GM19467 (cell line): ENCODE measurements at regions not wholly inside any gene's neighbourhood (a gene's known extent, or its start where the extent isn't known, plus 50 kb on each side); places are given as distances from the start of the nearest gene placed in this dataset.

ENCODE experiments used
- ATAC-seq: cut with Tn5 transposase; IDR thresholded peaks from one replicate; pipeline ENCODE4 v1.9.1; 2021; ENCODE audit warnings: mild to moderate bottlenecking, moderate library complexity; ENCODE audit not compliant: unreplicated experiment

DNA sequence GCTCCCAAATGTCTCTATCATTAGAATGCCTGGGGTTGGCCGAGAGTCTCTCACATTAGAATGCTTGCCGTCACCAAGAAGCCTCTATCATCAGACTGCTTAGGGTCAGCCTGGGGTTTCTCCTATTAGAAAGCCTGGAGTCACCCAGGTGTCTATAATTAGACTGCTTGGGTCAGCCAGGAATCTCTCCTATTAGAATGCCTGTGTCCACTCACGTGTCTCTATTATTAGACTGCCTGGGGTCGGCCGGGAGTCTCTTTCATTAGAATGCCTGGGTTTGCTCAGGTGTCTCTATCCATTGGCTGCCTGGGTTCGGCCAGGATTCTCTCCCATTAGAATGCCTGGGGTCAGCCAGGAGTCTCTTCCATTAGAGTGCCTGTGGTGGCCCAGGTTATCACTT, 1453.1 kb downstream of the UQCRFS1 start:
- ATAC-seq = no peak

DNA sequence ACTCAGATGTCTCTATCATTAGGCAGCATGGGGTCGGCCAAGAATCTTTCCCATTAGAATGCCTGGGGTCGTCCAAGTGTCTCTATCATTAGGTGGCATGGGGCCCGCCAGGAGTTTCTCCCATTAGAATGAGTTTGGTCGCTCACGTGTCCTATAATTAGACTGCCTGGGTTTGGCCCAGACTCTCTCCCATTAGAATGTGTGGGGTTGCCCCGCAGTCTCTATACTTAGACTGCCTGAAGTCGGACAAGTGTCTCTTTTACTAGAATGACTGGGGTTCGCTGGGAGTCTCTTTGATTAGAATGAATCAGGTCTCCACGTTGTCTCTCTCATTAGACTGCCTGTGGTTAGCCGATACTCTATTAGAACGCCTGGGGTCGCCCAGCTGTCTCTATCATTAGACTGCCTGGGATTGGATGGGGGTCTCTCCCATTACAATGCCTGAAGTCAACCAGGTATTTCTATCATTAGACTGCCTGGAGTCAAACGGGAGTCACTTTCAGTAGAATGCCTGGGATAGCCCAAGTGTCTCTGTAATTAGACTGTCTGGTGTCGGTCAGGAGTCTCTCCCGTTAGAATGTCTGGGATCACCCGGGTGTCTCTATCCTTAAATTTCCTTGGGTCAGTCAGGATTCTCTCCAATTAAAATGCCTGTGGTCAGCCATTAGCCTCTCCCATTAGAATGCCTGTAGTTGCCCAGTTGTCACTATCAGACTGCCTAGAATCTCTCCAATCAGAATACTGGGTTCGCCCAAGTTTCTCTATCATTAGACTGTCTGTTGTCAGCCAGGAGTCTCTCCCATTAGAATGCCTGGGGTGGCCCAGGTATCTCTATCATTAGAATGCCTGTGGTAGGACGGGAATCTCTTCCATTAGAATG, 1454.1 kb downstream of the UQCRFS1 start:
- ATAC-seq = no peak

DNA sequence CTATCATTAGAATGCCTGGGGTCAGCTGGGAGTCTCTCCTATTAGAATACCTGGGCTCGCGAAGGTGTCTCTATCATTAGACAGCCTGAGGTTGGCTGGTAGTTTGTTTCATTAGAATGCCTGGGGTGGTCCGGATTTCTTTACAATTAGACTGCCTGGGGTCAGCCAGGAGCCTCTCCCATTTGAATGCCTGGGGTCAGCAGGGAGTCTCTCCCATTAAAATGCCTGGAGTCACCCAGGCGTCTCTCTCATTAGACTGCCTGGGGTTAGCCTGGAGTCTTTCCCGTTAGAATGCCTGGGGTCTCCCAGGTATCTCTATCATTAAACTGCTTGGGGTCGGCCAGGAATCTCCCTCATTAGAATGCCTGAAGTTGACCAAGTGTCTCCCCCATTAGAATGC, 1458.3 kb downstream of the UQCRFS1 start:
- no peak for ATAC-seq

DNA sequence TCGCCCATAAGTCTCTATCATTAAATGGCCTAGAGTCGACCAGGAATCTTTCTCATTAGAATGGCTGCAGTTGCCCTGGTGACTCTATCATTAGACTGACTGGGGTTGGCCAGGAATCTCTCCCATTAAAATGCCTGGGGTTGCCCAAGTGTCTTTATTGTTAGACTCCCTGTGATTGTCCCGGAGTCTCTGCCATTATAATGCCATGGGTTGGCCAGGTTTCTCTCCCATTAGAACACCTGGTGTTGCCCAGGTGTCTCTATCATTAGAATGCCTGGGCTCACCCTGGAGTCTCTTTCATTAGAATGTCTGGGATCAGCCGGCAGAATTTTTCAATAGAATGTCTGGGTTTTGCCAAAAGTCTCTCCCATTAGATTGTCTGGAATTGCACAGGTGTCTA, 1459.3 kb downstream of the UQCRFS1 start:
- ATAC-seq = no peak

DNA sequence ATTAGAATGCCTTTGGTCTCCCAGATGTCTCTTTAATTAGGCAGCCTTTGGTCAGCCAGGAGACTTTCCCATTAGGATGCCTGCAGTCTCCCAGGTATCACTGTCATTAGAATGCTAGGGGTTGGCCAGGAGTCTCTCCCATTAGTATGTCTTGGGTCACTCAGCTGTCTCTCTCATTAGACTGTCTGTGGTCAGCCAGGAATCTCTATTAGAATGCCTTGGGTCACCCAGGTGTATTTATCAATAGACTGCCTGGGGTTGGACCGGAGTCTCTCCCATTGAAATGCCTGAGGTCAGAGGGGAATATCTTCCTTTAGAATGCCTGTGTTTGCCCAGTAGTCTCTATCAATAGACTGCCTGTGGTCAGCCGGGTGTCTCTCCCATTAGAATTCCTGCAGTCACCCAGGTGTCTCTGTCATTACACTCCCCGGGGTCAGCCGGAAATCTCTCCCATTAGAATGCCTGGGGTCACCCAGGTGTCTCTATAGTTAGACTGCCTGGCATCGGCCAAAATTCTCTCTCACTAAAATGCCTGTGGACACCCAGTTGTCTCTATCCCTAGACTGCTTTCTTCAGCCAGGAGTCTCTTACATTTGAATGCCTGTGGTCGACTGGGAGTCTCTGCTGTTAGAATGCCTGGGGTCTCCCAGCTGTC, 1460.3 kb downstream of the UQCRFS1 start:
- ATAC-seq = no peak

DNA sequence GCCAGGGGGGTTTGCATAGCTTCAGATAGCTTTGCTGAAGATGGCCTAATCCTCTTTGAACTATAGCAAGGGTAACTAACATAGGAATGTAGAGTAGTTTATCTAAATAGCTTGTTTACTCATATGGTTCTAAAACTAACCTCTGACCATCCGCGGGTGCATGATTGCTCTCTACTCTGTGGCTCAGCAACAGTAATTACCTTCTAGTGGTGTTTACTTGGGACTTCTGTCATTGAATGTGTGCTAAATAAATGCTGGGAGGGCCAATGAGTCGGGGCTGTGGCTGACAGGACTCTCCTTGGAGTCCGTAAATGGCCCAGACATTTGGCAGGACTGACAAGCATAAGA, 1461.9 kb downstream of the UQCRFS1 start:
- ATAC-seq = no peak

DNA sequence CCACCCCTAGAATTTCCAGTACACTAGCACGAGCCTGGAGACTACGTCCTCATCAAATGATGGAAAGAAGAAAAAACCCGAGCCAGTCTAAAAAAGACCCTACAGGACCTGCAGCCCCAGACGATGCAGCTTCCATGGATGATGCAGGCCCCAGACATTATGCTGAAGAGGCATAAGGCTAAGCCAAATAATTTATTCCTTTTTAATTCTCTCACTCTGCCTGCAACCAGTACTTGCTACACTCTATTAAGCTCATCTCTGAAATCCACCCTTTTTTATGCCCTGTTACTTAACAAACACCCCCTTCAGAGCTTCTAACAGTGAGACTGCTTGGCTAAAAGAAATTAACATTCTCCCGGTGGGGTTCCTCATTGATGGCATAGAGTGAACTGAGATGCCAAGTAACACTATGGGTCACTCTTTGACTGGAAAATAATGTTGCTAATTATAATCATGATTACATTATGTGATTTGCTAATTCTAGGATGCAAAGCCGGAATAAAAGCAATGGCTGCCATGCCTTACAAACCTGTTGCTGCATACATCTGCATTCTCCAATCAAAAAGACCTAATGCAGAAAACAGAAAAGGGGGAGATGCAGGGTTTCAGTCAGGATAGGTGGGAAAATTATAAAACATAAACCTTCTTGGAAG, 1462.4 kb downstream of the UQCRFS1 start:
- no peak for ATAC-seq

DNA sequence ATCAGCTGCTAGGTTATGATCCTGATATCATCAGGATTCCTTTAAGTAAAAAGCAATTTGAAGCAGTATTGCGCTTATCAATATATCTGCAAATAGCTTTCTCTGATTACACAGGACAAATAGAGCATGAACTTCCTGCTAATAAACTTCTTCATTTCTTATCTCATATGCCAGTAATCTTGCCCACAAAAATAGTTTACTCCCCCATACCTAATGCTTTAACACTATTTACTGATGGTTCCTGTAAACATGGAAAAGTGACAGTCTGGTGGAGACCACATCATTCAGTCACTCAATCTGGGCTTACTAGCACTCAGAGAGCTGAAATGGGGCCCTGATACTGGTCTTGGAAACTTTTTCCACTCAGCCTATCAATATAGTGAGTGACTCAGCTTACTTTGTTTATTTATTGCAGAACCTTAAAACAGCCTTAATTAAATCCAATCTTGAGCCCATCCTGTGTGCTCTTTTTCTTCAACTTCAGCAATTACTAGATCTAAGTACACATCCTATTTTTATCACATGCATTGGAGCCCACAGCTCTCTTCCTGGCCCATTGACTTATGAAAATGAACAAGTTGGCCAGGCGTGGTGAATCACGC, 1464.3 kb downstream of the UQCRFS1 start:
- ATAC-seq = no peak

DNA sequence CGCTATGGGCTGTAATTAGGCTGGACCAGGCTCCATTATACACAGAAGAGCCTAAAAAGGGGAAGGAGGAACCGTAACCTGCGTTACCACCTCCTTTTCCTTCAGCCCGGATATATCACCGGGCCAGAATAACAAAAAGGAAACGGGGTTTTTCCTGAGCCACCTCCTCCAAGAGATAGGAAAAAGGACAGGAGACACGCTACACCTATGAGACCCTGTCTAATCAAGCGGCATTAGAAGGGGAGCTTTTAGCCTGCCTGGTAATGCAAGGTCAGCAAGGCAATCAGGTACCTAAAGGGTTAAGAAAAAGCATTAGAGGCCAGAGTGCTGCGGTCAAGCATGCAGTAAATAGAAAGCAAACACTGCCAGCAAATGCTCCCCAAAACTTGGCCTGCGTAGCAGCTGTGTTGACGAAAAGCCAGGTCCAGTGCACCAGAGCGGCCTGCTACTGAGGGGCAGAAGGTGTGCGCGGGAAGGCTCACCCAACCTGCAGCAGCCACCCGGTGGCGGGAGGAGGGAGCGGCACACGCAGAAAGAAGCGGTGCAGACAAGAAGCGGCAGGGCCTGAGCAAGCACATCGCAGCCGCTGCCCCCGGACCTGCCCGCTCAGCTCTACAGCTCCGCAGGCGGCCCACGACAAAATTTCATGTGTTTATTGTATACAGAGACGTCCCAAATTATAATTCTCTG, 1466.1 kb downstream of the UQCRFS1 start:
- no peak for ATAC-seq

DNA sequence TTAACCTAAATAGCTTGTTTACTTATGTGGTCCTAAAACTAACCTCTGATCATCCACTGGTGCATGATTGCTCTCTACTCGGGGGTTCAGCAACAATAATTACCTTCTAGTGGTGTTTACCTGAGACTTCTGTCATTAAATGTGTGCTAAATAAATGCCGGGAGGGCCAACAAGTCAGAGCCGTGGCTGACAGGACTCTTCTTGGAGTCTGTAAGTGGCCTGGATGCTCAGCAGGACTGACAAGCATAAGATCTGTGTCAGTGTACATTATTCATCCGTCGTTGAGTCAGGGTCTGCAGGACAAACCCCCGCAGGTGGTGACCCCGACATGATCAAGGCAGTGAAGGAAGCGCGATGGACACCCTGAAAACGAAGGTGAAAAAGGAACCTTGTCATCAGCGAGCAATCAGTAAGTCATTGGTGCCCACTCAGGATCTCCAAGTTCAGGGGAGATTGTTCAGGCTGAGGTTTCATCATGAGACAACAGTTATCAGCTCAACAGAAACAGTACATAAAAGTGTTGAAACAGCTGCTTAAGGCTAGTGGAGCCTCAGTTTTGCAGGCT, 1466.9 kb downstream of the UQCRFS1 start:
- no peak for ATAC-seq

DNA sequence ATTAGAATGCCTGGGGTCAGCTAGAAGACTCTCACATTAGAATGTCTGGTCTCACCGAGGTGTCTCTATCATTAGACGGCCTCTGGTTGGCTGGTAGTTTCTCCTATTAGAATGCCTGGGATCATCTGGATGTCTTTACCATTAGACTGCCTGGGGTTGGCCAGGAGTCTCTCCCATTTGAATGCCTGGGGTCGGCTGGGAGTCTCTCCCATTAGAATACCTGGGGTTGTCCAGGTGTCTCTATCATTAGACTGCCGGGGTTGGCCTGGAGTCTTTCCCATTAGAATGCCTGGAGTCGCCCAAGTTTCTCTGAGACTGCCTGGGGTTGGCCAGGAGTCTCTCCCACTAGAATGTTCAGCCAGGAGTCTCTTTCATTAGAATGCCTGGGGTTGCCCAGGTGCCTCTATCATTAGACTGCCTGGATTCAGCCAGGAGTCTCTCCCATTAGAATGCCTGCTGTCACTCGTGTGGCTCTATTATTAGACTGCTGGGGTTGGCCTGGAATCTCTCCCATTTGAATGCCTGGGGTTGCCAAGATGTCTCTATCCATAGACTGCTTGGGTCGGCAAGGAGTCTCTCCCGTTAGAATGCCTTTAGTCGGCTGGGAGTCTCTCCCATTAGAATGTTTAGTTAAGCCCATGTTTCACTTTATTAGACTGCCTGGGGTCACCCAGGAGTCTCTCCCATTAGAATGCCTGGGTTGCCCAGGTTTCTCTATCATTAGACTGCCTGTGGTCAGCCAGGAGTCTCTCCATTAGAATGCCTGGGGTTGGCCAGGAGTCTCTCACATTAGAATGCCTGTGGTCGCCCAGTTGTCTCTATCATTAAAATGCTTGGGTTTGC, 1467.8 kb downstream of the UQCRFS1 start:
- no peak for ATAC-seq

DNA sequence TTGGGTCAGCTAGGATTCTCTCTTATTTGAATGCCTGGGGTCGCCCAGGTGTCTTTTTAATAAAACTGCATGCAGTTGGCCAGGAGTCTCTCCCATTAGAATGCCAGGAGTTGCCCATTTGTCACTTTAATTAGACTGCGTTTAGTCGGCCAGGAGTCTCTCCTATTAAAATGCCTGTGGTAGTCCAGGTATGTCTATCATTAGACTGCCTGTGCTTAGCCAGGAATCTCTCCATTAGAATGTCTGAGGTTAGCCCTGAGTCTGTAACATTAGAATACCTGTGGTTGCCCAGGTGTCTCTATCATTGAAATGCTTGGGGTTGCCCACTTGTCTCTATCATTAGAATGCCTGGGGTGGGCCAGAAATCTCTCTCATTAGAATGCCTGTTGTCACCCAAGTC, 1470.9 kb downstream of the UQCRFS1 start:
- no peak for ATAC-seq

DNA sequence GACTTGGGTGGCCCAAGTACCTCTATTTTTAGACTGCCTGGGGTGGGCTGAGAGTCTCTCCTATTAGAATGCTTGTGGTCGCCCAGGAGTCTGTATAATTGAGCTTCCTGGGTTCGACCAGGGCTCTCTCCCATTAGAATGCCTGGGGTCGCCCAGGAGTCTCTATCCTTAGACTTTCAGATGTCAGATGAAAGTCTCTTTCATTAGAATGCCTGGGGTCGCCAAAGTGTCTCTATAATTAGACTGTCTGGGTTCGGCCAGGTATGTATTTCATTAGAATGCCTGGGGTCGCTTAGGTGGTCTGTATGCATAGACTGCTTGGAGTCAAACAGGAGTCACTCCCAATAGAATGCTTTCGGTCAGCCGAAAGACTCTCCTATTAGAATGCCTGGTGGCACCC, 1471.7 kb downstream of the UQCRFS1 start:
- ATAC-seq = no peak

DNA sequence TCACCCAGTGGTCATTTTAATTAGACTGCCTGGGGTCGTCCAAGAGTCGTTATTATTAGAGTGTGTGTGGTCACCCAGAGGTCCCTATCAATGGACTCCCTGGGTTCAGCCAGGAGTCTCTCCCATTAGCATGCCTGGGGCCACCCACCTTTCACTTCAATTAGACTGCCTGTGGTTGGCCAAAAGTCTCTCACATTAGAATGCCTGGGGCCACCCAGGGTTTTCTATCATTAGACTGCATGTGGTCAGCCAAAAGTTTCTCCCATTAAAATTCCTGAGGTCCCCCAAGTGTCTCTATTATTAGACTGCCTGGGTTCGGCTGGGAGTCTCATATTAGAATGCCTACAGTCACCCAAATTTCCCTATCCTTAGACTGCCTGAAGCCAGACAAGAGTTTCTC, 1472.6 kb downstream of the UQCRFS1 start:
- no peak for ATAC-seq

DNA sequence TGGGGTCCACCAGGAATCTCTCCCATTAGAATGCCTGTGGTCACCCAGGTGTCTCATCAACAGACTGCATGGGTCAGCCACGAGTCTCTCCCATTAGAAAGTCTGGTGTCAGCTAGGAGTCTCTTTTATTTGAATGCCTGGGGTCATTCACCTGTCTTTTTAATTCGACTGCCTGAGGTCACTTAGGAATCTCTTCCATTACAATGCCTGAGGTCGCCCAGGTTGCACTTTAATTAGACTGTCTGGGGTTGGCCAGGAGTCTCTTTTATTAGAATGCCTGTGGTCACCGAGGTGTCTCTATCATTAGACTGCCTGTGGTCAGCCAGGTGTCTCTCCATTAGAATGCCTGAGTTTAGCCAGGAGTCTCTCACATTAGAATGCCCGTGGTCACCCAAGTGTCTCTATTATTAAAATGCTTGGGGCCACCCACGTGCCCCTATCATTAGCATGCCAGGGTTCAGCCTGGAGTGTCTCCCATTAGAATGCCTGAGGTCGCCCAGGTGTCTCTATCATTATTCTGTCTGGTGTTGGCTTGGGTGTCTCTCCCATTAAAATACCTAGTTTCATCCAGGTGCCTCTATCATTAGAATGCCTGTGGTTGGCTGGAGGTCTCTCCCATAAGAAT, 1474.3 kb downstream of the UQCRFS1 start:
- no peak for ATAC-seq

DNA sequence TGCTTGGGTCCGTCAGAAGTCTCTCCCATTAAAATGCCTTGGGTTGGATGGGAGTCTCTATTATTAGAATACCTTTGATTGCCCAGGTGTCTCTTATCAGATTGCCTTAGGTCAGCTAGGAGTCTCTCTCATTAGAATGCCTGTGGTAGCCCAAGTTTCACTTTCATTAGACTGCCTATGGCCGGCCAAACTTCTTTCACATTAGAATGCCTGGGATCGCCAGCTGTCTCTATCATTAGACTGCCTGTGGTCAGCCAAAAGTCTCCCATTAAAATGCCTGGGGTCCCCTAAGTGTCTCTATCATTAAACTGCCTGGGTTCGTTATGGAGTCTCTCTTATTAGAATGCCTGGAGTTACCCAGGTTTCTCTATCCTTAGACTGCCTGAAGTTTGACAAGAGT, 1476.7 kb downstream of the UQCRFS1 start:
- ATAC-seq = no peak

DNA sequence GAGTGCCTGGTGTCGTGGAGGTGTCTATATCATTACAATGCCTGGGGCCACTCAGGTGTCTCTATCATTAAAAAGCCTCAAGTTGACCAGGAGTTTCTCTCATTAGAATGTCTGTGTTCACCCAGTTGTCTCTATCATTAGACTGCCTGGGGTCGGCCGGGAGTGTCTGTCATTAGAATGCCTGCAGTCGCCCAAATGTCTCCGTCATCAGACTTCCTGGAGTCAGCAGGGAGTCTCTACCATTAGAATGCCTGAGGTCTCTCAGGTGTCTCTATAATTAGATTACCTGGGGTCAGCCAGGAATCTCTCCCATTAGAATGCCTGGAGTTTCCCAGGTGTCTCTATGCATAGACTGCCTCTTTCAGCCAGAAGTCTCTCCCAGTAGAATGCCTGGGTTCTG, 1477.6 kb downstream of the UQCRFS1 start:
- no peak for ATAC-seq

DNA sequence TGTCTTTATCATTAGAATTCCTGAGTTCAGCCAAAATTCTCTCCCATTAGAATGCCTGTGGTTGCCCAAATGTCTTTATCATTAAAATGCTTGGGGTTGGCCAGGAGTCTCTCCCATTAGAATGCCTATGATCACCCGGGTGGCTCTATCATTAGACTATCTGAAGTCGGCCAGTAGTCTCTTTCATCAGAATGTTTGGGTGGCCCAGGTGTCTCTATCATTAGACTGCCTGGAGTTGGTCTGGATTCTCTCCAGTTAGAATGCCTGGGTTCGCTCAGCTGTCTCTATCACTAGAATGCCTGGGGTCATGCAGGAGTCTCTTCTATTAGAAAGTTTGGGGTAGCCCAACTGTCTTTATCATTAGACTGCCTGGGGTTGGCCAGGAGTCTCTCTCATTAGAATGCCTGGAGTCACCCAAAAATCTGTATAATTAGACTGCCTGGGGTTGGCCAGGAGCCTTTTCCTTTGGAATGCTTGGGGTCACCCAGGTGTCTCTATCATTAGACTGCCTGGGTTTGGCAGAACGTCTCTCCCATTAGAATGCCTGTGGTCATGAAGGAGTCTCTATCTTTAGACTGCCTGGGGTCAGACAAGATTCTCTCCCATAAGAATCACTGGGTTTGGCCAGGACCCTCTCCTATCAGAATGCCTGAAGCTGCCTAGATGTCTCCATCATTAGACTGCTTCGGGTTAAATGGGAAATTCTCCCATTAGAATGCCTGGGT, 1478.3 kb downstream of the UQCRFS1 start:
- no peak for ATAC-seq
